ENCODE measurements at regions not wholly inside any gene's neighbourhood (a gene's known extent, or its start where the extent isn't known, plus 50 kb on each side); places are given as distances from the start of the nearest gene placed in this dataset.
"Not testable (repeated sequence)": the region's sequence is repeated elsewhere in the genome, so short reads cannot be mapped to it uniquely, and the experiment has no call there.

DNA sequence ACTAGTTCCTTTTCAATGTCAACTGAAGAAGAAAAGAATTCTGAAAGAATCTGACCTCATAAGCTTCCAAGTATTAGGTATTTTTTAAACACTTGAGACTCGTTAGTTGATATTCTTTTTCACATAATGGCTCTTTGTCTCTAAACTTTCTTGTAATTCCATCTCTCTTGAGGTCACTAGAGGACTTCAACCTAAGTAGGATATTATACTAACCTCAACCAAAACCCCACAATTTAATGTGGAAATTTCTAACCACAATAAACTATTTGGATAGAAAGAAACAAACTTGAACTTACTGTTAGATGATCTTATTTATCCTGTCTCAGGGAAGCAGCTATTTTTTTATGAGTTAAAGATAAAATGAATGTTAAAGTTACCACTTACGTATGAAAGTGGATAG lies 206.9 kb upstream of the FSIP2 start:
- Histone ChIP-seq H3K27me3 (ENCODE audit: control insufficient read depth, insufficient read depth, low read length) (no peaks in the 10 kb centered on the region), H3K36me3 (ENCODE audit: control insufficient read depth, insufficient read depth, low read length) (no peaks in the 10 kb centered on the region), H3K4me3 (ENCODE audit: low read depth, low read length) (no peak overlapping the region)
- TF ChIP-seq, protein P1, sequence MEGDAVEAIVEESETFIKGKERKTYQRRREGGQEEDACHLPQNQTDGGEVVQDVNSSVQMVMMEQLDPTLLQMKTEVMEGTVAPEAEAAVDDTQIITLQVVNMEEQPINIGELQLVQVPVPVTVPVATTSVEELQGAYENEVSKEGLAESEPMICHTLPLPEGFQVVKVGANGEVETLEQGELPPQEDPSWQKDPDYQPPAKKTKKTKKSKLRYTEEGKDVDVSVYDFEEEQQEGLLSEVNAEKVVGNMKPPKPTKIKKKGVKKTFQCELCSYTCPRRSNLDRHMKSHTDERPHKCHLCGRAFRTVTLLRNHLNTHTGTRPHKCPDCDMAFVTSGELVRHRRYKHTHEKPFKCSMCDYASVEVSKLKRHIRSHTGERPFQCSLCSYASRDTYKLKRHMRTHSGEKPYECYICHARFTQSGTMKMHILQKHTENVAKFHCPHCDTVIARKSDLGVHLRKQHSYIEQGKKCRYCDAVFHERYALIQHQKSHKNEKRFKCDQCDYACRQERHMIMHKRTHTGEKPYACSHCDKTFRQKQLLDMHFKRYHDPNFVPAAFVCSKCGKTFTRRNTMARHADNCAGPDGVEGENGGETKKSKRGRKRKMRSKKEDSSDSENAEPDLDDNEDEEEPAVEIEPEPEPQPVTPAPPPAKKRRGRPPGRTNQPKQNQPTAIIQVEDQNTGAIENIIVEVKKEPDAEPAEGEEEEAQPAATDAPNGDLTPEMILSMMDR (IDR thresholded peaks at IDR 0.05; ENCODE audit: insufficient read depth, low read length, poor library complexity, severe bottlenecking): no peak
- DNase-seq (ENCODE audit: low read depth): no peak

DNA sequence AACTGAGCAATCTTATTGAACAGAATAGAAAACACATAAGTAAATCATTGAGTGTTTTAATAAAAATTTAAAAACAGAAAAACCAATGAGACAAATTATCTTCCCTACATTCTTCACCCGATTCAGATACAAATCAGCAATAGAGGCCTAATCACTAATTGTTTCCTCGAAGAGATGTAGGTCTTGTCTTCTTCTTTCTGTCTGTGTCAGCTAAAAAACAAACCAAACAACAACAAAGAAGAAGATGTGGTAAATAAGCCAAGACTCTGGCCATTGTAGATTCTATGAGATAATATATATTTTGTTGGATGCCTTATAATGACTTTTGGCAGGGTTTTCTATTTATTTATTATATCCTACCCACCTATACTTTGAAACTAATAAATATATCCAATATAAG lies 200.9 kb upstream of the FSIP2 start:
- no peaks in the 10 kb centered on the region for H3K36me3 ChIP-seq (ENCODE audit: control insufficient read depth, insufficient read depth, low read length)
- H3K27me3 ChIP-seq (ENCODE audit: control insufficient read depth, insufficient read depth, low read length): no peaks in the 10 kb centered on the region
- TF ChIP-seq, protein P1 (IDR thresholded peaks at IDR 0.05; ENCODE audit: insufficient read depth, low read length, poor library complexity, severe bottlenecking): no peak
- no peak for DNase-seq (ENCODE audit: low read depth)
- H3K4me3 ChIP-seq (ENCODE audit: low read depth, low read length): no peak overlapping the region

DNA sequence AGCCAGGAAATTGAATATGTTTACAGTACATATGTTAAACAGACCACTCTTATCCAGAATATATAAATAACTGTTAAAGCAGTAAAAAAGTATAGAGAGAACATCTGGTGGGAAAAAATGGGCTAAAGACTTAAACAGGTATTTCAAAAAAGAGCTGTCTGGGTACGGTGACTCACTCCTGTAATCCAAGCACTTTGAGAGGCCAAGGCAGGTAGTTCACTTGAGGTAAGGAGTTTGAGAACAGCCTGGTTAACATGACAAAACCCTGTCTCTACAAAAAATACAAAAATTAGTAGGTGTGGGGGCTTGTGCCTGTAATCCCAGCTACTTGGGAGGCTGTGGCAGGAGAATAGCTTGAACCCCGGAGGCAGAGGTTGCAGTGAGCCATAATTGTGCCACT lies 171.4 kb upstream of the FSIP2 start:
- Histone ChIP-seq H3K27me3 (ENCODE audit: control insufficient read depth, insufficient read depth, low read length) (no peaks in the 10 kb centered on the region), H3K4me3 (ENCODE audit: low read depth, low read length) (no peak overlapping the region), H3K36me3 (ENCODE audit: control insufficient read depth, insufficient read depth, low read length) (no peaks in the 10 kb centered on the region)
- no peak for DNase-seq (ENCODE audit: low read depth)
- TF ChIP-seq, protein P1 (IDR thresholded peaks at IDR 0.05; ENCODE audit: insufficient read depth, low read length, poor library complexity, severe bottlenecking): no peak

DNA sequence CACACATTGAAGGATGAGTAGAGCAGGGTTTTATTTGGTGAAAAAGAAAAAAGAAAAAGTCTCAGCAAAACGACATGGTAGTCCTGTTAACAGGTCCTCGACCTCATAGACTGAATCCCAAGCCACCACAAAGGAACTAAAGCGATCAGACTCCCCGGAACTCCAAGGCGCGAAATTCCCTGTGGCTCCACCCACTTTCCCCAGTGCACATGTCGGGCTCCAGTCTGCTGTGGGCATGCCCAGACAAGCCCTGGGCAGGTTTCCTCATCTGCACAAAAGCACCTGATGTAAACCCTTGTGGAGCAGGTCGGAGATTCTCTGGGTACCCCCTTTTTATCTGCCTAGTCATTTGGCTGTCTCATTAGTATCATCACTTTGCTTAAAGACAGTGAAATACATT lies 170.7 kb upstream of the FSIP2 start:
- no peaks in the 10 kb centered on the region for H3K27me3 ChIP-seq (ENCODE audit: control insufficient read depth, insufficient read depth, low read length)
- TF ChIP-seq, protein P1 (IDR thresholded peaks at IDR 0.05; ENCODE audit: insufficient read depth, low read length, poor library complexity, severe bottlenecking): no peak
- DNase-seq (ENCODE audit: low read depth): no peak
- H3K4me3 ChIP-seq (ENCODE audit: low read depth, low read length): no peak overlapping the region
- no peaks in the 10 kb centered on the region for H3K36me3 ChIP-seq (ENCODE audit: control insufficient read depth, insufficient read depth, low read length)

DNA sequence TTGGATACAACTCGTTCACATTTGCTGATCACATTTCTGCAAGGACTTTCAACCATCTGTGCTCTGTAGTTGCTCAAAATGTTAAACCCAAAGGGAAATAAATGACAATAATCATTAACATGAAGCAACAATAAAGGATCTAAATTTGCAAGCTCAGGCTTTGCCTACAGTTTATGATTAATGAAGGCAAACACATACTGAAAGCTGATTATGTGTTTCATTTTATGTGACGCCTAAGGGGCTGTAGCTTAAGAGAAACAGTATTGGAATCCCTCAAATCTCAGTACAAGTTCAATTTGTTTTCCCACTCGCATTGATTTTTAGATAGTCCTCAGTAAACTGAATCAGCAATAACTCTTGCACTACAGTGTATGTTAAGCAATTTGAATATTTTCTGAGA lies 160.3 kb upstream of the FSIP2 start:
- TF ChIP-seq, protein P1 (IDR thresholded peaks at IDR 0.05; ENCODE audit: insufficient read depth, low read length, poor library complexity, severe bottlenecking): no peak
- DNase-seq (ENCODE audit: low read depth): no peak
- no peak overlapping the region for H3K4me3 ChIP-seq (ENCODE audit: low read depth, low read length)
- no peaks in the 10 kb centered on the region for H3K27me3 ChIP-seq (ENCODE audit: control insufficient read depth, insufficient read depth, low read length)
- no peaks in the 10 kb centered on the region for H3K36me3 ChIP-seq (ENCODE audit: control insufficient read depth, insufficient read depth, low read length)

DNA sequence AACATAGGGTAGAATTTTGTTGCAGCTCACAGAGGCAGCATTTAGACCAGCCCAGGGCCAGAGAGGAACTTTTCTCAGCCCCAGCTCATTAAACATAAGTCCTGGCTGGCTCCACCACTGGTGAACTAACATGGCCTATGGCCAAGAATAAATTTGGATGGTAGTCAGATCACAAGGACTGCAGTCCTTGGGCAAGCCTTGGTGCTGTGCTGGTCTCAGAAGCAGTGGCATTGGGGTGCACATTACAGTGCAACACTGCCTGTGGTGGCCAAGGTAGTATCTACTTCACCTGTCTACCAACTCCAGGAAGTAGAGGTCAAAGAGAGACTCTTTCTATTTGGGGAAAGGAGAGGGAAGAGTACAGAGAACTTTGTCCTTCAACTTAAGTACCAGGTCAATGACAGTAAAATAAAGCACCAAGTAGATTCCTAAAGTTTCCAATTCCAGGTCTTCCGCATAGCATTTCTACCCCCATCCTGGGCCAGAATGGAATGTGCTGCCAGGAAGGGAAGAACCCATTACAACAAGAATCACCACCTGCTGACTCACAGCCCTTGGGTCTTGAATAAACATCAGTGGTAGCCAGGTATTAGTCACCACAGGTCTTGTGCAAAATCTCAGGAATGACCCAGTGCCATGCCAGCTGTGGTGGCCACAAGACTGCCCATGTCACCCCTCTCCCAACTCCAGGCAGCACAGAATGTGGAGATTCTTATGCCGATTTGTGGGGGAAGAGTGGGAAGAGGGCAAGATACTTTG lies 155.4 kb upstream of the FSIP2 start:
- Histone ChIP-seq H3K4me3 (ENCODE audit: low read depth, low read length) (no peak overlapping the region), H3K27me3 (ENCODE audit: control insufficient read depth, insufficient read depth, low read length) (no peaks in the 10 kb centered on the region), H3K36me3 (ENCODE audit: control insufficient read depth, insufficient read depth, low read length) (no peaks in the 10 kb centered on the region)
- TF ChIP-seq, protein P1 (IDR thresholded peaks at IDR 0.05; ENCODE audit: insufficient read depth, low read length, poor library complexity, severe bottlenecking): no peak
- peak; percentile 99 for DNase-seq (ENCODE audit: low read depth)

DNA sequence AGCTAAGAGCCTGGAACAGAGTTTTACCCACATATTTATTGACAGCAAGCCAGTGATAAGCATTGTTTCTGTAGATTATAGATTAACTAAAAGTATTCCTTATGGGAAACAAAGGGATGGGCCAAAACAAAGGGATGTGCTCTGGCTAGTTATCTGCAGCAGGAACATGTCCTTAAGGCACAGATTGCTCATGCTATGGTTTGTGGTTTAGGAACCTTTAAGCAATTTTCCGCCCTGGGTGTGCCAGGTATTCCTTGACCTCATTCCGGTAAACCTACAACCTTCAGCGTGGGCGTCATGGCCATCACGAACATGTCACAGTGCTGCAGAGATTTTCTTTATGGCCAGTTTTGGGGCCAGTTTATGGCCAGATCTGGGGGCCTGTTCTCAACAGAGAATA lies 153.4 kb upstream of the FSIP2 start:
- DNase-seq (ENCODE audit: low read depth); H3K36me3 ChIP-seq (ENCODE audit: control insufficient read depth, insufficient read depth, low read length); H3K4me3 ChIP-seq (ENCODE audit: low read depth, low read length); H3K27me3 ChIP-seq (ENCODE audit: control insufficient read depth, insufficient read depth, low read length): not testable (repeated sequence)

DNA sequence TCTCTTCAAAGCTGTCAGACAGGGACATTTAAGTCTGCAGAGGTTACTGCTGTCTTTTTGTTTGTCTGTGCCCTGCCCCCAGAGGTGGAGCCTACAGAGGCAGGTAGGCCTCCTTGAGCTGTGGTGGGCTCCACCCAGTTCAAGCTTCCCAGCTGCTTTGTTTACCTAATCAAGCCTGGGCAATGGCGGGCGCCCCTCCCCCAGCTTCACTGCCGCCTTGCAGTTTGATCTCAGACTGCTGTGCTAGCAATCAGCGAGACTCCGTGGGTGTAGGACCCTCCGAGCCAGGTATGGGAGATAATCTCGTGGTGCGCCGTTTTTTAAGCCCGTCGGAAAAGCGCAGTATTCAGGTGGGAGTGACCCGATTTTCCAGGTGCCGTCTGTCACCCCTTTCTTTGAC lies 147.3 kb upstream of the FSIP2 start:
- not testable (repeated sequence) for H3K4me3 ChIP-seq (ENCODE audit: low read depth, low read length); H3K36me3 ChIP-seq (ENCODE audit: control insufficient read depth, insufficient read depth, low read length); DNase-seq (ENCODE audit: low read depth); H3K27me3 ChIP-seq (ENCODE audit: control insufficient read depth, insufficient read depth, low read length)

Data from kidney epithelial cell (primary cell).